Stimulated activated CD4-positive, alpha-beta T cell treated with anti-CD3 and anti-CD28 coated beads, Interleukin-4, amount 100 ng/mL, for 1 hour (primary cell): ENCODE measurements at regions not wholly inside any gene's neighbourhood (a gene's known extent, or its start where the extent isn't known, plus 50 kb on each side); places are given as distances from the start of the nearest gene placed in this dataset.
"Not testable (repeated sequence)": the region's sequence is repeated elsewhere in the genome, so short reads cannot be mapped to it uniquely, and the experiment has no call there.

Experiments
- DNase-seq: peaks from one replicate; pipeline ENCODE4 v3.0.0-alpha.2; 2020

GRCh38 chr10:108629834-108630233 lies 1293.5 kb downstream of the XPNPEP1 start:
- no peak for DNase-seq

- no peak for DNase-seq
These were observed 1299.3 kb downstream of the XPNPEP1 start for GRCh38 chr10:108624052-108624451.

- no peak for DNase-seq
These were observed 1302.3 kb downstream of the XPNPEP1 start for GRCh38 chr10:108620821-108621534.

GRCh38 chr10:108616559-108617285 lies 1306.6 kb downstream of the XPNPEP1 start:
- no peak for DNase-seq

GRCh38 chr10:108615576-108616320 lies 1307.6 kb downstream of the XPNPEP1 start:
- no peak for DNase-seq

GRCh38 chr10:108612485-108612884 lies 1310.8 kb downstream of the XPNPEP1 start:
- no peak for DNase-seq

GRCh38 chr10:108608860-108609259 lies 1314.5 kb downstream of the XPNPEP1 start:
- DNase-seq = no peak

- no peak for DNase-seq
These were observed 1321.5 kb downstream of the XPNPEP1 start for GRCh38 chr10:108601851-108602250.

- DNase-seq = not testable (repeated sequence)
These were observed 1322.8 kb downstream of the XPNPEP1 start for GRCh38 chr10:108600511-108600910.

- not testable (repeated sequence) for DNase-seq
These were observed 1324.0 kb downstream of the XPNPEP1 start for GRCh38 chr10:108599317-108599716.

GRCh38 chr10:108598831-108599230 lies 1324.5 kb downstream of the XPNPEP1 start:
- DNase-seq = no peak

GRCh38 chr10:108598320-108598695 lies 1325.0 kb downstream of the XPNPEP1 start:
- no peak for DNase-seq

GRCh38 chr10:108597657-108598319 lies 1325.5 kb downstream of the XPNPEP1 start:
- no peak for DNase-seq

- DNase-seq = no peak
These were observed 1326.3 kb downstream of the XPNPEP1 start for GRCh38 chr10:108597031-108597430.

GRCh38 chr10:108592956-108593355 lies 1330.4 kb downstream of the XPNPEP1 start:
- DNase-seq = no peak

- DNase-seq = no peak
These were observed 1331.9 kb downstream of the XPNPEP1 start for GRCh38 chr10:108591417-108591816.

- DNase-seq = no peak
These were observed 1336.9 kb downstream of the XPNPEP1 start for GRCh38 chr10:108586424-108586823.

GRCh38 chr10:108583877-108584276 lies 1339.4 kb downstream of the XPNPEP1 start:
- DNase-seq = no peak

GRCh38 chr10:108582888-108583287 lies 1340.4 kb downstream of the XPNPEP1 start:
- no peak for DNase-seq

GRCh38 chr10:108582387-108582786 lies 1340.9 kb downstream of the XPNPEP1 start:
- no peak for DNase-seq

GRCh38 chr10:108578258-108578657 lies 1345.1 kb downstream of the XPNPEP1 start:
- DNase-seq = no peak

- DNase-seq = no peak
These were observed 1349.1 kb downstream of the XPNPEP1 start for GRCh38 chr10:108574233-108574632.

- DNase-seq = no peak
These were observed 1354.5 kb downstream of the XPNPEP1 start for GRCh38 chr10:108568824-108569223.
